ENCODE measurements at regions not wholly inside any gene's neighbourhood (a gene's known extent, or its start where the extent isn't known, plus 50 kb on each side); places are given as distances from the start of the nearest gene placed in this dataset.

GRCh38 chr20:12049125-12049524 is 131.4 kb downstream of the BTBD3 start:
- Mint-ChIP-seq H3K36me3 (ENCODE audit: low read depth, unreplicated experiment) (no peaks in the 10 kb centered on the region), H3K4me3 (ENCODE audit: unreplicated experiment) (no peak overlapping the region), H3K4me1 (ENCODE audit: low read depth, unreplicated experiment) (peaks cover 27% of the 10 kb centered on the region), H3K27me3 (ENCODE audit: low read depth, unreplicated experiment) (no peaks in the 10 kb centered on the region), H3K9me3 (ENCODE audit: unreplicated experiment) (peaks cover 3% of the 10 kb centered on the region), H3K27ac (ENCODE audit: unreplicated experiment) (no peak overlapping the region)
- Histone ChIP-seq H4K20me1 (ENCODE audit: insufficient read depth, low read length) (no peaks in the 10 kb centered on the region), H3K27me3 (ENCODE audit: insufficient read depth, low read length) (no peaks in the 10 kb centered on the region), H3K4me3 (ENCODE audit: insufficient read depth, low read depth, low read length) (no peak overlapping the region), H3K79me2 (ENCODE audit: insufficient read depth, low read length) (no peaks in the 10 kb centered on the region), H3K4me2 (ENCODE audit: low read length) (no peak overlapping the region), H2AFZ (ENCODE audit: low read depth, low read length) (no peak overlapping the region), H3K36me3 (ENCODE audit: insufficient read depth, low read length) (no peaks in the 10 kb centered on the region), H3K4me1 (ENCODE audit: insufficient read depth, low read length) (peaks cover 28% of the 10 kb centered on the region), H3K9me3 (ENCODE audit: insufficient read depth, low read depth, low read length) (no peaks in the 10 kb centered on the region), H3K27ac (ENCODE audit: low read depth, low read length) (no peak overlapping the region), H3K9ac (ENCODE audit: low read length) (no peak overlapping the region)
- FAIRE-seq = no peak
- DNase-seq (ENCODE audit: low read depth) = peak; percentile 70
- TF ChIP-seq EZH2 (IDR thresholded peaks at IDR 0.05; ENCODE audit: insufficient read depth, low read length) = no peak

- Histone ChIP-seq H3K4me1 (ENCODE audit: insufficient read depth, low read length) (peaks cover 28% of the 10 kb centered on the region), H3K4me2 (ENCODE audit: low read length) (no peak overlapping the region), H3K36me3 (ENCODE audit: insufficient read depth, low read length) (no peaks in the 10 kb centered on the region), H3K79me2 (ENCODE audit: insufficient read depth, low read length) (no peaks in the 10 kb centered on the region), H3K4me3 (ENCODE audit: insufficient read depth, low read depth, low read length) (no peak overlapping the region), H3K27ac (ENCODE audit: low read depth, low read length) (no peak overlapping the region), H3K27me3 (ENCODE audit: insufficient read depth, low read length) (no peaks in the 10 kb centered on the region), H4K20me1 (ENCODE audit: insufficient read depth, low read length) (no peaks in the 10 kb centered on the region), H3K9ac (ENCODE audit: low read length) (no peak overlapping the region), H3K9me3 (ENCODE audit: insufficient read depth, low read depth, low read length) (no peaks in the 10 kb centered on the region), H2AFZ (ENCODE audit: low read depth, low read length) (no peak overlapping the region)
- Mint-ChIP-seq H3K36me3 (ENCODE audit: low read depth, unreplicated experiment) (no peaks in the 10 kb centered on the region), H3K4me1 (ENCODE audit: low read depth, unreplicated experiment) (peaks cover 32% of the 10 kb centered on the region), H3K4me3 (ENCODE audit: unreplicated experiment) (no peak overlapping the region), H3K9me3 (ENCODE audit: unreplicated experiment) (peaks cover 3% of the 10 kb centered on the region), H3K27me3 (ENCODE audit: low read depth, unreplicated experiment) (no peaks in the 10 kb centered on the region), H3K27ac (ENCODE audit: unreplicated experiment) (no peak overlapping the region)
- no peak for FAIRE-seq
- TF ChIP-seq EZH2 (IDR thresholded peaks at IDR 0.05; ENCODE audit: insufficient read depth, low read length) (no peak), CTCF (IDR thresholded peaks at IDR 0.05; ENCODE audit: insufficient read depth, low read depth, low read length) (no peak)
- no peak for DNase-seq (ENCODE audit: low read depth)
Observed at GRCh38 chr20:12051206-12052163, 133.8 kb downstream of the BTBD3 start.

- no peaks in the 10 kb centered on the region for H3K36me3 Mint-ChIP-seq (ENCODE audit: low read depth, unreplicated experiment)
- H3K27me3 ChIP-seq (ENCODE audit: insufficient read depth, low read length) = no peaks in the 10 kb centered on the region
- H3K9me3 ChIP-seq (ENCODE audit: insufficient read depth, low read depth, low read length) = no peaks in the 10 kb centered on the region
- no peaks in the 10 kb centered on the region for H3K79me2 ChIP-seq (ENCODE audit: insufficient read depth, low read length)
- no peaks in the 10 kb centered on the region for H4K20me1 ChIP-seq (ENCODE audit: insufficient read depth, low read length)
- H3K27ac Mint-ChIP-seq (ENCODE audit: unreplicated experiment) = peak overlapping the region; percentile 69
- H3K4me3 ChIP-seq (ENCODE audit: insufficient read depth, low read depth, low read length) = no peak overlapping the region
- H3K4me2 ChIP-seq (ENCODE audit: low read length) = peak overlapping the region; percentile 71
- no peaks in the 10 kb centered on the region for H3K36me3 ChIP-seq (ENCODE audit: insufficient read depth, low read length)
- H3K9ac ChIP-seq (ENCODE audit: low read length) = no peak overlapping the region
- TF ChIP-seq EZH2 (IDR thresholded peaks at IDR 0.05; ENCODE audit: insufficient read depth, low read length) (no peak), CTCF (IDR thresholded peaks at IDR 0.05; ENCODE audit: insufficient read depth, low read depth, low read length) (no peak)
- DNase-seq (ENCODE audit: low read depth) (peak; percentile 83), FAIRE-seq (peak; percentile 78)
- H3K27ac ChIP-seq (ENCODE audit: low read depth, low read length) = peak overlapping the region; percentile 5
- no peaks in the 10 kb centered on the region for H3K27me3 Mint-ChIP-seq (ENCODE audit: low read depth, unreplicated experiment)
- H3K9me3 Mint-ChIP-seq (ENCODE audit: unreplicated experiment) = peaks cover 3% of the 10 kb centered on the region
- peaks cover 25% of the 10 kb centered on the region for H3K4me1 ChIP-seq (ENCODE audit: insufficient read depth, low read length)
- H2AFZ ChIP-seq (ENCODE audit: low read depth, low read length) = peak overlapping the region; percentile 22
- H3K4me1 Mint-ChIP-seq (ENCODE audit: low read depth, unreplicated experiment) = peaks cover 39% of the 10 kb centered on the region
- no peak overlapping the region for H3K4me3 Mint-ChIP-seq (ENCODE audit: unreplicated experiment)
Observed at GRCh38 chr20:12053353-12053752, 135.7 kb downstream of the BTBD3 start.
